Cardiac fibroblast (primary cell): ENCODE measurements at regions not wholly inside any gene's neighbourhood (a gene's known extent, or its start where the extent isn't known, plus 50 kb on each side); places are given as distances from the start of the nearest gene placed in this dataset.

Experiments used
- DNase-seq, 2 donors: peaks; one replicate each; pipeline versions ENCODE4 v3.0.0 to v3.0.0-alpha.2; 2010; ENCODE audit warnings: low read depth in 2 of 2
- H3K4me3 ChIP-seq, 2 donors: replicated peaks in 1 of 2; 1 replicate in 1 of 2; 2 replicates in 1 of 2; pipeline ENCODE4 v1.5.1; 2011; ENCODE audit warnings: low read depth in 2 of 2, low read length in 2 of 2, mild to moderate bottlenecking in 2 of 2, moderate library complexity in 1 of 2
- CTCF ChIP-seq: IDR thresholded peaks from one replicate; pipeline ENCODE4 v1.5.1; 2011; ENCODE audit warnings: low read depth, mild to moderate bottlenecking, low read length, inconsistent platforms

- H3K4me3 ChIP-seq, result no peak overlapping the region
- no peak for TF ChIP-seq CTCF
- no peak for DNase-seq
These were observed 142.1 kb upstream of the IVNS1ABP start for GRCh38 chr1:185459141-185459540.

GRCh38 chr1:185458670-185459069 lies 141.6 kb upstream of the IVNS1ABP start:
- H3K4me3 ChIP-seq, result no peak overlapping the region
- TF ChIP-seq CTCF, result no peak
- DNase-seq, result no peak

- no peak overlapping the region for H3K4me3 ChIP-seq
- no peak for TF ChIP-seq CTCF
- DNase-seq, result peak; percentile 10 to 82
These were observed 136.6 kb upstream of the IVNS1ABP start for GRCh38 chr1:185453496-185454192.

GRCh38 chr1:185450917-185451316 lies 133.9 kb upstream of the IVNS1ABP start:
- no peak for DNase-seq
- no peak for TF ChIP-seq CTCF
- H3K4me3 ChIP-seq, result no peak overlapping the region

- no peak for DNase-seq
- no peak overlapping the region for H3K4me3 ChIP-seq
- TF ChIP-seq CTCF, result no peak
These were observed 133.2 kb upstream of the IVNS1ABP start for GRCh38 chr1:185450060-185450788.

GRCh38 chr1:185449378-185450059 lies 132.5 kb upstream of the IVNS1ABP start:
- DNase-seq, result no peak
- no peak for TF ChIP-seq CTCF

More at GRCh38 chr1:185449378-185450059, 132.5 kb upstream of the IVNS1ABP start:
- H3K4me3 ChIP-seq, result no peak overlapping the region
